HUES48 (cell line): ENCODE measurements at regions not wholly inside any gene's neighbourhood (a gene's known extent, or its start where the extent isn't known, plus 50 kb on each side); places are given as distances from the start of the nearest gene placed in this dataset.

Source experiments
- H3K27ac ChIP-seq: one replicate; pipeline ENCODE4 v1.7.0; 2013; ENCODE audit warnings: low read depth, low read length, inconsistent platforms
- H3K27me3 ChIP-seq: 2 replicates; pipeline ENCODE4 v1.6.1; 2013; ENCODE audit warnings: mild to moderate bottlenecking, low read length; ENCODE audit not compliant: control insufficient read depth, insufficient read depth
- H3K36me3 ChIP-seq: 2 replicates; pipeline ENCODE4 v1.6.1; 2013; ENCODE audit warnings: low read length; ENCODE audit not compliant: control insufficient read depth, insufficient read depth
- H3K4me1 ChIP-seq: 2 replicates; pipeline ENCODE4 v1.6.1; 2013; ENCODE audit warnings: mild to moderate bottlenecking, low read length; ENCODE audit not compliant: control insufficient read depth, insufficient read depth
- H3K4me3 ChIP-seq: 2 replicates; pipeline ENCODE4 v1.5.1; 2013; ENCODE audit warnings: mild to moderate bottlenecking, low read depth, low read length
- H3K9ac ChIP-seq: 2 replicates; pipeline ENCODE4 v1.6.1; 2013; ENCODE audit warnings: mild to moderate bottlenecking, low read depth, low read length, moderate library complexity
- H3K9me3 ChIP-seq: 2 replicates; pipeline ENCODE4 v1.6.1; 2013; ENCODE audit warnings: low read length; ENCODE audit not compliant: control insufficient read depth, insufficient read depth

- Histone ChIP-seq H3K27me3 (peaks cover 12% of the 10 kb centered on the region; the same call in 1 of the 2 replicates), H3K36me3 (no peaks in the 10 kb centered on the region), H3K27ac (no peak overlapping the region), H3K4me3 (no peak overlapping the region), H3K9me3 (no peaks in the 10 kb centered on the region), H3K9ac (no peak overlapping the region), H3K4me1 (peaks cover 9% of the 10 kb centered on the region)
These were observed 58.3 kb upstream of the LYST start for GRCh38 chr1:235925016-235925415.

- Histone ChIP-seq H3K4me1 (peaks cover 19% of the 10 kb centered on the region), H3K9ac (no peak overlapping the region), H3K27ac (no peak overlapping the region), H3K9me3 (no peaks in the 10 kb centered on the region), H3K36me3 (no peaks in the 10 kb centered on the region), H3K4me3 (no peak overlapping the region), H3K27me3 (peaks cover 21% of the 10 kb centered on the region; the same call in 1 of the 2 replicates)
These were observed 56.8 kb upstream of the LYST start for GRCh38 chr1:235923466-235924021.

DNA sequence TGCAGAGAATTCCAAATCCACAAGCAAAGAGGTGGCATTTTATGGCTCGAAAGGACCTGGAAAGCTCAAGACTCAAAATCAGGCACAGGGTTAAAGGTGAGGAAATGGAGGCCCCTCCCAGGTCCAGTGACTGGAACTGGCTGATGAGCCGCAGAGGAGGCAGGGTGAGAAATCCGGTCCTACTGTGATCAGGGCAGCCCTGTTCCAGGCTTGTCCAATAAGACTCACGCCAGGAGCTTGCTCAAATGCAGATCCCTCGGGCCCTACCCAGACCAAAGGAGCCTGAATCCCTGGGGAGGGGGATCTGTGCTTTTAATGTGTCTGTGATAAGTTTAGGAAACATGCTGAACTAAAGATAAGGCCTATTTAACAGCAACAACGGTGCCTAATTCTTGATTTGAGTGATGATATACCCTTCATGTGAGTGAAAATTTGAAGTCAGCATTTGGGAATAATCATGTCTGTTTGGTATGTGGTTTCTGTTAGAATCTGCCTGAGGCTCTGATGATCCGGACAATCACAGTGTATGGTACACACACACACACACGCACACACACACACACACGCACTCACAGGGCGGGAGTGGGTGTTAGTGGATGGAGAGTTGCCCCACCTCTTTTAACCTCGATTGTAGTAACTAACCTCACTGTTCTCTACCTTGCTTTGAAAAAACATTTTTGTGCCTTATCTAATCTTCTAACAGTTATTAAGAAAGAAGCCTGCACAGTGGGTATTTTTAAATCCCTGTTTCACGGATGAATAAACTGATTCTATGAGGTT lies 54.1 kb upstream of the LYST start:
- Histone ChIP-seq H3K4me1 (peaks cover 19% of the 10 kb centered on the region), H3K9me3 (no peaks in the 10 kb centered on the region), H3K36me3 (no peaks in the 10 kb centered on the region), H3K27ac (peak overlapping the region; percentile 91), H3K27me3 (peaks cover 28% of the 10 kb centered on the region; the same call in 1 of the 2 replicates), H3K4me3 (0 out of 2 replicates have a peak overlapping the region, but pooled peaks have one; percentile 13), H3K9ac (no peak overlapping the region)

DNA sequence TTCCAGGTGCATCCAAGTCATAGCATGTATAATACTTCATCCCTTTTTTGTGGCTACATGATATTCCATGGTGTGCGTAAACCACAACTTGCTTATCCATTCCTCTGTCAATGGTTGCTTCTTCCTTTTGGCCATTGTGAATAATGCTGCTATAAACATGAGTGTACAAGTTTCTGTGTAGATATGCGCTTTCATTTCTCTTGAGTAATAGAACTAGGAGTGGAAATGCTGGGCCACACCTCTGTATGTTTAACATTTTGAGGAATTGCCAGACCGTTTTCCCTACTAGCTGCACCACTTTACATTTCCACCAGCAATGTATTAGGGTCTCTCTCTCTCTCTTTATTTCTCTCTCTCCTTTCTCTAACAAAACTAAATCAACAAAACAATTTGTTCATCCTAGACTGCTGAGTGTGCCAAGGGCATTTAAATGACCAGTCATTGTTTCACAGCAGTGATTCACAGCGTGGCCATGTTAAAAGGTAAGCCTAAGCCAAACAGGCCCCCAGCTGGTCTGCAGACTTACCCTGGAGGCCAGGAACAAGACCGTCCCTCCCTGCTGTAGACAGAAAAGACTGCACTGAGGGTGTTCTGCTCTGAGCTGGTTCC lies 53.2 kb upstream of the LYST start:
- peaks cover 19% of the 10 kb centered on the region for H3K4me1 ChIP-seq
- H3K9ac ChIP-seq, result no peak overlapping the region
- H3K27me3 ChIP-seq, result peaks cover 28% of the 10 kb centered on the region; the same call in 1 of the 2 replicates
- H3K9me3 ChIP-seq, result no peaks in the 10 kb centered on the region
- no peaks in the 10 kb centered on the region for H3K36me3 ChIP-seq
- peak overlapping the region; percentile 91 for H3K27ac ChIP-seq
- 0 out of 2 replicates have a peak overlapping the region, but pooled peaks have one; percentile 13 for H3K4me3 ChIP-seq

DNA sequence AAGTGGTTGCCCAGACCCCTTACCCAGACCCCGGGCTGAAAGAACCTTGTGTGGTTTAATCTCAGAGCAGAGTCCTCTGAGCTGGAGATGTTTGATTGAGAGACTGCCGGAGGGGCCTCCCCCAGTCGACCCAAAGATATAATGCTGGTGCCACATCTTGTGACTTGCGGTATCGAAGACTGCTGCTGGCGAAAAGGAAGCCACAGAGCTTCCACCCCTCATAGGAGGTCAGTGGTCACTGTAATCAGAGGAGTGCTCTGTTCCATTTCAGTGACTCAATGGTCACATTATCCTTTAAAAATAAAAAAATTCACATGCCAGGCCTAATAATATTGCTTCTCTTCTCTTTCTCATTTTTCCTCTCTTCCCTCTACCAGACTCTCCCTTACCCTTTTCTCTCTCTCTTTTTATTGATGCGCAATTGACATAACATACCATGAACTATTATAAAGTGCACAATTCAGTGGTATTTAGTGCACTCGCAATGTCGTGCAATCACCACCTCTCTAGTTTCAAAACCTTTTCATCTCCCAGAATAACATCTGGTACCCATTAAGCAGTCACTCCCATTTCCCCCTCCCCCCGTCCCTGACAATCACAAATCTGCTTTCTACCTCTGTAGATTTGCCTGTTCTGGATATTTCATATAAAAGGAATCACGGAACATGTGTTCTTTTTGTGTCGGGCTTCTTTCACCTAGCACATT lies 52.6 kb upstream of the LYST start:
- Histone ChIP-seq H3K4me1 (peaks cover 19% of the 10 kb centered on the region), H3K9me3 (no peaks in the 10 kb centered on the region), H3K27me3 (peaks cover 28% of the 10 kb centered on the region; the same call in 1 of the 2 replicates), H3K4me3 (no peak overlapping the region), H3K27ac (peak overlapping the region; percentile 91), H3K9ac (no peak overlapping the region), H3K36me3 (no peaks in the 10 kb centered on the region)

- no peak overlapping the region for H3K9ac ChIP-seq
- H3K4me1 ChIP-seq, result peaks cover 19% of the 10 kb centered on the region
- H3K27ac ChIP-seq, result no peak overlapping the region
These were observed 51.8 kb upstream of the LYST start for GRCh38 chr1:235918465-235918864.

DNA sequence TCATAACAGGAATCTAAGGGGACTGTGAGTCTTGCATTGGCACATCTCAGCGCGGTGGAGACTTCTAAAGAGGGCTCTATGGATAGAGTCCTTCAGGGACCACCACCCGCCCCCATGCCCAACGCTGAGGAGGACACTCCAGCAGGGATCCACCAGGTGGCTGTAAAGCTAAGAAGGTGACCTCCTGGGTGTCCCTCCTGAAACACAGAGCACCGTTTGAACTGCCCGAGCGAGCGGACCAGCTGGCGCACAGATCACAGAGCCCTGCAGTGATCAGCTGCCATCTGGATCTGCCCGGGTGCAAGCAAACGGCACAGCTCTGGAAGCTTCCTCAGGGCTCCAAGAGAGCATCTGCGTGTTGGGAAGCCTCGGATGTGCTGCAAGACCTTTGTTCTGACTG lies 51.3 kb upstream of the LYST start:
- H3K9me3 ChIP-seq, result no peaks in the 10 kb centered on the region
- no peak overlapping the region for H3K9ac ChIP-seq
- no peak overlapping the region for H3K27ac ChIP-seq
- H3K36me3 ChIP-seq, result no peaks in the 10 kb centered on the region
- no peak overlapping the region for H3K4me3 ChIP-seq
- peaks cover 28% of the 10 kb centered on the region; the same call in 1 of the 2 replicates for H3K27me3 ChIP-seq
- H3K4me1 ChIP-seq, result peaks cover 19% of the 10 kb centered on the region

More at GRCh38 chr1:235918465-235918864, 51.8 kb upstream of the LYST start:
- no peaks in the 10 kb centered on the region for H3K9me3 ChIP-seq
- H3K27me3 ChIP-seq, result peaks cover 28% of the 10 kb centered on the region; the same call in 1 of the 2 replicates
- H3K36me3 ChIP-seq, result no peaks in the 10 kb centered on the region
- H3K4me3 ChIP-seq, result no peak overlapping the region

- H3K9me3 ChIP-seq, result no peaks in the 10 kb centered on the region
- no peak overlapping the region for H3K4me3 ChIP-seq
- H3K36me3 ChIP-seq, result no peaks in the 10 kb centered on the region
- no peak overlapping the region for H3K9ac ChIP-seq
- H3K27me3 ChIP-seq, result peaks cover 28% of the 10 kb centered on the region; the same call in 1 of the 2 replicates
- no peak overlapping the region for H3K27ac ChIP-seq
- H3K4me1 ChIP-seq, result peaks cover 19% of the 10 kb centered on the region
These were observed 50.6 kb upstream of the LYST start for GRCh38 chr1:235917267-235917811.
